ENCODE measurements at regions not wholly inside any gene's neighbourhood (a gene's known extent, or its start where the extent isn't known, plus 50 kb on each side); places are given as distances from the start of the nearest gene placed in this dataset.
"Not testable (repeated sequence)": the region's sequence is repeated elsewhere in the genome, so short reads cannot be mapped to it uniquely, and the experiment has no call there.

DNA sequence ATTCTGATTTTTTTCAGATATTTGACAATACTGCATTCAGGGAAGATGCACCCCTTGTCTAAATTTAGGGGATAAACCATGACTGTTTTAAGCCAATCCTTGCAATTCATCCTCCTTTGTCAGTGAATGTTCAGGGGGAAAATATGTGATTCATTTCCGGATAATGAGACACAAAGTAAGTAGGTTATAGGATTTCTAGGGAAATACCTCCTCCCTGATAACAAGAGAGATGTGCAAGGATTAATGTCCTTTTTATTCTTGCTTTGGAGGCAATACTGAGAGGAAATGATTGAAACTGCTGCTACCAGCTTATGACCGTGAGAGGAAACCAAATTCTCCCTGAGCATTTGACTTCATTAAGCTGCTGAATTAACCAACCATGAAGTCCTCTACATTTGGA is 161.3 kb upstream of the EYA4 start:
- no peak overlapping the region for H3K4me3 ChIP-seq
- no peak for DNase-seq (ENCODE audit: low spot score)
- TF ChIP-seq, protein P1, sequence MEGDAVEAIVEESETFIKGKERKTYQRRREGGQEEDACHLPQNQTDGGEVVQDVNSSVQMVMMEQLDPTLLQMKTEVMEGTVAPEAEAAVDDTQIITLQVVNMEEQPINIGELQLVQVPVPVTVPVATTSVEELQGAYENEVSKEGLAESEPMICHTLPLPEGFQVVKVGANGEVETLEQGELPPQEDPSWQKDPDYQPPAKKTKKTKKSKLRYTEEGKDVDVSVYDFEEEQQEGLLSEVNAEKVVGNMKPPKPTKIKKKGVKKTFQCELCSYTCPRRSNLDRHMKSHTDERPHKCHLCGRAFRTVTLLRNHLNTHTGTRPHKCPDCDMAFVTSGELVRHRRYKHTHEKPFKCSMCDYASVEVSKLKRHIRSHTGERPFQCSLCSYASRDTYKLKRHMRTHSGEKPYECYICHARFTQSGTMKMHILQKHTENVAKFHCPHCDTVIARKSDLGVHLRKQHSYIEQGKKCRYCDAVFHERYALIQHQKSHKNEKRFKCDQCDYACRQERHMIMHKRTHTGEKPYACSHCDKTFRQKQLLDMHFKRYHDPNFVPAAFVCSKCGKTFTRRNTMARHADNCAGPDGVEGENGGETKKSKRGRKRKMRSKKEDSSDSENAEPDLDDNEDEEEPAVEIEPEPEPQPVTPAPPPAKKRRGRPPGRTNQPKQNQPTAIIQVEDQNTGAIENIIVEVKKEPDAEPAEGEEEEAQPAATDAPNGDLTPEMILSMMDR (IDR thresholded peaks at IDR 0.05), result no peak
- H3K27ac ChIP-seq, result no peak overlapping the region

DNA sequence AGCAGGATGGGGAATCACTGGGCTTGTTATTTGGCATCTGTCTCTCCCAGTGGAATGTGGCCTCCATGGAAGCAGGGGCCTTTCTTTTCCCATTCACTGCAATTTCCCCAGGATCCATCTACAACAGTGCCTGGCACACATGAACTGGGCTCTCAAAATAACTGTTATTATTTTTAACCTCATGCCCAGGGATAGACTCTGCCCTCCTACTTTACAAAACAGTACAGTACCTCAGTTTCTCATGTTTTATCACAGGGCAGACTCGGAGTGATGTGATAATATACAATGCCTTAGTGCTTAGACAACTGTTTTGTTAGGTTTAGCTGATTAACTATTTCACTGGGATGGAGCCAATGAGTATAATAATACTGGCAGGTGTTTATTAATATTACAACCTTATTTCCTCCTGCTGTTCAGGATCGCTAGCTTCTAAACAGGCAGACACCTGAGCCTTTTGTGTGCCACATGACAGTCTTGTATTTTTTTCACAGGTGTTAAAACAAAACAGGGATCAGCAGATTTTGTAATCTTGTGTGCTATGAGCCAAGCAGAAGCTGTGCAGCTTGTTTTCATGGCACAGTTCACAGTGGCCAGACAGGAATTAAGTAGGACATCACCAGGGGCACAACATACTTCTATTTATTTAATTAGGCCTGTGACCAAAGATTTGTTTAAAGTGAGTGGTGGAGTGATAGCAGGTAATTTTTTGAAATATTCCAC is 157.7 kb upstream of the EYA4 start:
- Histone ChIP-seq H3K27ac (no peak overlapping the region), H3K4me3 (no peak overlapping the region)
- no peak for DNase-seq (ENCODE audit: low spot score)
- TF ChIP-seq, protein P1 (IDR thresholded peaks at IDR 0.05), result no peak

DNA sequence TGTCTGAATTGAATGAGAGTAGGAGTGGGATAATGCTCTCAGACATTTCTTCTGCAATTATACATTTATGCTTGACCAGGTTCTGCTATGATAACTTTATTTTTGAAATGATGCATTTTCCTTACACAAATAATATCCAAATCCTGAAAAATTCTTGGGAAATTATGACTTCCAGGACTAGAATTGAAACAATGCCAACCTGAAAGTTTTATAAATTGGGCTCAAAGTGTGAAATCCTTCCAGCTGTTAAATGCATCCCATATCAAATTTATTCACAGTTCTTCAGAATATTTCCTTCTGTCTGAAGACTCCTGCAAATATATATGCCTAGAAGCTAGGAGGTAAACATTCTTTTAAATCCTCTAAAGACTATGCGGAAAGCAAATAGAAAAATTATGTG is 155.7 kb upstream of the EYA4 start:
- TF ChIP-seq, protein P1 (IDR thresholded peaks at IDR 0.05), result no peak
- H3K27ac ChIP-seq, result no peak overlapping the region
- no peak for DNase-seq (ENCODE audit: low spot score)
- H3K4me3 ChIP-seq, result no peak overlapping the region

DNA sequence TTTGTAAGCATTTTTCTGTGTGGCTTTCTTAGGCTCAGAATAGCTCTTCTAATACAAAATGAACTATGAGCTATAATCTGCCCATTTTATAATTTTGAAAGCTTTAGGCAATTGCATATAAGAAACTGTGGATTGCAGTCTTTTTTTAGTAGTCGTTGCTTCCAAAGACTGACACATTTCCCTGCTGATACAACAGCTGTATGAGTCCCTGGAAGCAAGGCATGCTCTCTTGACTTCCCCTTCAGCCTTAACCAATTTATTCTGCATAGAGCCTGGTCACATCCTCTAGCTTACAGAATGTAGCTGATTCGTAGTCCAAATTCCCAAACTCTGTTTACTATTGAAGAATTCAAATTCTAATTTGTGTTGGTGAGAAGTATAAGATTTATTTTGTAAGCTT is 155.3 kb upstream of the EYA4 start:
- TF ChIP-seq, protein P1 (IDR thresholded peaks at IDR 0.05), result no peak
- no peak for DNase-seq (ENCODE audit: low spot score)
- Histone ChIP-seq H3K27ac (no peak overlapping the region), H3K4me3 (no peak overlapping the region)

DNA sequence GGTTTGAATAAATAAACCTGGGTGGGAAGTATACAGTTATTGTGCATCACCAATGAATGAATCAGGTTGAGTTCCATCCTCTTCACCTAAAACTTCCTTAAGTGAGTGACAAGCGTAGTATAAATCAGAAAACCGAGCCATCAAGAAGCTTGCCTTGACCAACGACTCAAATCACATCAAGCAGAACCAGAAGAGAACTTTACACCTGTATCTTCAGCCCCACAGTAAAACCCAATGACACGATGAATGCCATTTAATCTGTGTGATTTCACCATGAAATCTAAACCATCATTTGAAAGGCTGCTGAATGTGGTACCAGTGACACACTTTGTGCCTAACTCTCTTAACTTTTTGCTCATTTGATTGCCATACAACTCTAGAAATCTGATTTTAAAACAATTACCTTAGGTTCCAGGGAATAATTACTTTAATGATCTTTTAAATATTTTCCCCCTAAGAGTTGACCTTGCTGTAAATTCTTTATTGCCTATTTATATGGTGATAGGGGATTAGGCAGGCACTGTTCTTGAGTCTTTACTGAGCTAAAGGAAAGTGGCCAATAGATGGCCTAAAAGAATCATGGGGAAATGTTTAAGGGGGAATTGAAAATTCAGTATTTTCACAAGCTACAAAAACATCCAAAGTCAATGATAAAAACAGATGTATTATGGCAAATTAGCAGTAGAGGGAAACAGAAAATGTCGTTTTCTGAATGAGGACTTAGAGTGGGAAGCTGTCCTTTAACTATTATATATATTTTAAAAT is 152.0 kb upstream of the EYA4 start:
- no peak overlapping the region for H3K4me3 ChIP-seq
- TF ChIP-seq, protein P1 (IDR thresholded peaks at IDR 0.05), result no peak
- no peak for DNase-seq (ENCODE audit: low spot score)

DNA sequence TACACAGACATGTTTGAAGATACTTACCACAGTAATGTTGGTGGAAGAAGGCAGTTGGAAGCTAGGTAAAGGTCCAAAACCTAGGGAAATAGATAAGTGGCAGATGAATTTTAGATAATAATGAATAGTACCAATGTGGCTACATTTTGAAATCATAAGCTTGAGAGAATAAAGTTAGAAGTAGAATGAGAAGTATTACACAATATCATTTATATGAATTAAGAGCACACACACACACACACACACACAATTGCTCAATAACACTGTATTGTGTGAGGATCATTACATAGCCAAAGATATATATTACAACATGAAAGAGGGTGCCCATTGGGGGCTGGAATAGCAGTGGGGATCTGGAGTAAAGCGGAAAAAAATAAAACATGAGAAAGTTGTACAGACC is 149.0 kb upstream of the EYA4 start:
- TF ChIP-seq, protein P1 (IDR thresholded peaks at IDR 0.05), result no peak
- DNase-seq (ENCODE audit: low spot score), result no peak
- H3K4me3 ChIP-seq, result no peak overlapping the region
- no peak overlapping the region for H3K27ac ChIP-seq

More for the DNA sequence above, 152.0 kb upstream of the EYA4 start:
- no peak overlapping the region for H3K27ac ChIP-seq

DNA sequence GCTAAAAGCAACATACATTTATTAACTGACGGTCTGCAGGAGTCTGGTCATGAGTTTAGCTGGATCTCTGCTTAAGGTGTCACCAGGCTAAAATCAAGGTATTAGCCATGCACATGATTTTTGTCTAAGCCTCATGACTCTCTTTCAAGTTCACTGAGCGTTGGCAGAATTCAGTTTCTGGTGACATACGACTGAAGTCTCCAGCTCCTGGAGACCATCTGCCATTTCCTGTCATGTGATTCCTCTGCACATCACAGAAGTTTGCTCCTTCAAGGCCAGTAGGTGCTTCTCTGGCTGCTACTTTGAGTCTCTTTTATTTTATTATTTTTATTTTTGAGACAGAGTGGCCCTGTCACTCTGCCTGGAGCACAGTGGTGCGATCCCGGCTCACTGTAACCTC is 148.4 kb upstream of the EYA4 start:
- Histone ChIP-seq H3K27ac (no peak overlapping the region), H3K4me3 (no peak overlapping the region)
- TF ChIP-seq, protein P1 (IDR thresholded peaks at IDR 0.05), result no peak
- no peak for DNase-seq (ENCODE audit: low spot score)

DNA sequence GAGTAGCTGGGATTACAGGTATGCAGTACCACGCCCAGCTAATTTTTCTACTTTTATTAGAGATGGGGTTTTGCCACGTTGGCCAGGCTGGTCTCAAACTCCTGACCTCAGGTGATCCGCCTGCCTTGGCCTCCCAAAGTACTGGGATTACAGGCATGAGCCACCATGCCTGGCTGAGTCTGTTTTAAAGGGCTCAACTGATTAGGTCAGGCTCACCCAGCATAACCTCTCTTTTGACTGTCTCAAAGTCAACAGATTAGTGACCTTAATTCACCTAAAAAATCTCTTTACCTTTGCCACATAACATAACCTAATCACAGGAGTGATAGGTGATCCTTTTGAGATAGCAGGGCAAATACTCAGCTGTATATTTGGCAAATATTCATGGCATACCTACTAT is 147.9 kb upstream of the EYA4 start:
- not testable (repeated sequence) for H3K27ac ChIP-seq; DNase-seq (ENCODE audit: low spot score); H3K4me3 ChIP-seq

Measured in coronary artery (tissue), 2 donors.